Colonic mucosa (tissue), 4 donors: ENCODE measurements at regions not wholly inside any gene's neighbourhood (a gene's known extent, or its start where the extent isn't known, plus 50 kb on each side); places are given as distances from the start of the nearest gene placed in this dataset.

ENCODE experiments used
- DNase-seq: peaks from one replicate; pipeline ENCODE4 v3.0.0-alpha.2; 2020
- H3K27ac ChIP-seq: fragments of 200-600 bp; one replicate; pipeline ENCODE4 v1.8.0; 2021
- H3K27me3 ChIP-seq: fragments of 200-600 bp; one replicate; pipeline ENCODE4 v1.8.0; 2021
- H3K36me3 ChIP-seq: fragments of 200-600 bp; one replicate; pipeline ENCODE4 v1.8.0; 2021
- H3K4me1 ChIP-seq: fragments of 200-600 bp; one replicate; pipeline ENCODE4 v1.8.0; 2021; ENCODE audit warnings: mild to moderate bottlenecking
- H3K4me3 ChIP-seq: fragments of 200-600 bp; one replicate; pipeline ENCODE4 v1.8.0; 2021
- H3K9ac ChIP-seq, 2 donors: one replicate each; pipeline ENCODE4 v1.7.0; 2013; ENCODE audit warnings: control low read depth in 2 of 2, low read depth in 2 of 2, low read length in 2 of 2
- H3K9me3 ChIP-seq: fragments of 200-600 bp; one replicate; pipeline ENCODE4 v1.8.0; 2021
- CTCF ChIP-seq: fragments of 200-600 bp; IDR thresholded peaks from one replicate; pipeline ENCODE4 v1.8.0; 2022; ENCODE audit warnings: antibody characterized with exemption, mild to moderate bottlenecking
- intact Hi-C: fragments of 100-400 bp; cut with DNase I; formaldehyde crosslinking; loops from one replicate; pipeline ENCODE4 v1.14.1; 2022
- donor health status: healthy.
- donor health status: DM: no; HTN: no; CAD: no.
- donor health status: DM: no; HTN: no; CAD: no.

- H3K9ac ChIP-seq, result no peak overlapping the region
- peaks cover 2% of the 10 kb centered on the region for H3K4me1 ChIP-seq
- no peaks in the 10 kb centered on the region for H3K9me3 ChIP-seq
- no peak for DNase-seq
- intact Hi-C loops, result no loop called here
- no peaks in the 10 kb centered on the region for H3K36me3 ChIP-seq
- no peak for TF ChIP-seq CTCF
- H3K27me3 ChIP-seq, result peaks cover 6% of the 10 kb centered on the region
- no peak overlapping the region for H3K4me3 ChIP-seq
- no peak overlapping the region for H3K27ac ChIP-seq
These were observed 80.3 kb upstream of the FBRSL1 start for GRCh38 chr12:132409495-132410295.

- Histone ChIP-seq H3K27me3 (no peaks in the 10 kb centered on the region), H3K9ac (no peak overlapping the region), H3K36me3 (no peaks in the 10 kb centered on the region), H3K27ac (no peak overlapping the region), H3K4me3 (no peak overlapping the region), H3K9me3 (no peaks in the 10 kb centered on the region), H3K4me1 (no peaks in the 10 kb centered on the region)
- intact Hi-C loops, result no loop called here
- no peak for TF ChIP-seq CTCF
- no peak for DNase-seq
These were observed 79.5 kb upstream of the GALNT9 start for GRCh38 chr12:132408626-132409494.

- Histone ChIP-seq H3K9ac (no peak overlapping the region), H3K9me3 (no peaks in the 10 kb centered on the region), H3K27me3 (no peaks in the 10 kb centered on the region), H3K4me3 (no peak overlapping the region), H3K27ac (no peak overlapping the region), H3K36me3 (no peaks in the 10 kb centered on the region), H3K4me1 (no peaks in the 10 kb centered on the region)
- TF ChIP-seq CTCF, result no peak
- no peak for DNase-seq
- intact Hi-C loops, result no loop called here
These were observed 78.6 kb upstream of the GALNT9 start for GRCh38 chr12:132407992-132408391.

- no peaks in the 10 kb centered on the region for H3K36me3 ChIP-seq
- no peak overlapping the region for H3K9ac ChIP-seq
- no peak overlapping the region for H3K4me3 ChIP-seq
- intact Hi-C loops, result no loop called here
- H3K27ac ChIP-seq, result no peak overlapping the region
- TF ChIP-seq CTCF, result no peak
- H3K9me3 ChIP-seq, result no peaks in the 10 kb centered on the region
- no peak for DNase-seq
- no peaks in the 10 kb centered on the region for H3K27me3 ChIP-seq
- no peaks in the 10 kb centered on the region for H3K4me1 ChIP-seq
These were observed 78.1 kb upstream of the GALNT9 start for GRCh38 chr12:132407451-132407961.

GRCh38 chr12:132406493-132407450, 77.4 kb upstream of the GALNT9 start:
- no peak for TF ChIP-seq CTCF
- H3K9me3 ChIP-seq, result no peaks in the 10 kb centered on the region
- H3K4me1 ChIP-seq, result no peaks in the 10 kb centered on the region
- no peaks in the 10 kb centered on the region for H3K36me3 ChIP-seq
- DNase-seq, result no peak
- intact Hi-C loops, result no loop called here
- no peaks in the 10 kb centered on the region for H3K27me3 ChIP-seq
- no peak overlapping the region for H3K27ac ChIP-seq
- no peak overlapping the region for H3K4me3 ChIP-seq
- no peak overlapping the region for H3K9ac ChIP-seq
